NB4 (cell line): ENCODE measurements at regions not wholly inside any gene's neighbourhood (a gene's known extent, or its start where the extent isn't known, plus 50 kb on each side); places are given as distances from the start of the nearest gene placed in this dataset.

Source experiments
- CTCF ChIP-seq: IDR thresholded peaks from one replicate; pipeline ENCODE4 v1.5.1; 2012; ENCODE audit warnings: low read depth, low read length
- MAX ChIP-seq: IDR thresholded peaks from 2 replicates; pipeline ENCODE4 v1.6.1; 2011; ENCODE audit warnings: low read depth, low read length
- MYC ChIP-seq: IDR thresholded peaks from 2 replicates; pipeline ENCODE4 v1.6.1; 2011; ENCODE audit warnings: low read depth, low read length
- POLR2A ChIP-seq: IDR thresholded peaks from 2 replicates; pipeline ENCODE4 v1.6.1; 2011; ENCODE audit warnings: mild to moderate bottlenecking; ENCODE audit not compliant: insufficient read length; ENCODE audit errors: extremely low read depth

GRCh38 chr4:8773124-8773931 is 98.3 kb downstream of the HMX1 start:
- TF ChIP-seq POLR2A (no peak), MYC (no peak), MAX (no peak), CTCF (no peak)
